A549 (cell line): ENCODE measurements at regions not wholly inside any gene's neighbourhood (a gene's known extent, or its start where the extent isn't known, plus 50 kb on each side); places are given as distances from the start of the nearest gene placed in this dataset.

ENCODE experiments used
- BHLHE40 ChIP-seq: IDR thresholded peaks from 2 replicates; pipeline ENCODE4 v1.6.1; 2012; ENCODE audit warnings: low read depth, low read length, inconsistent platforms
- CEBPB ChIP-seq, 2 experiments: fragments of >200 bp in 1 of 2; sonication (Bioruptor Twin) in 1 of 2; formaldehyde crosslinking in 1 of 2; IDR thresholded peaks; 2 replicates each; pipeline ENCODE4 v1.6.1; 2012 to 2016
- POLR2A ChIP-seq: IDR thresholded peaks from 2 replicates; pipeline ENCODE4 v1.6.1; 2012; ENCODE audit warnings: mild to moderate bottlenecking, low read length
- RFX5 ChIP-seq: fragments of 450-650 bp; IDR thresholded peaks from 2 replicates; pipeline ENCODE4 v1.7.1; 2014; ENCODE audit warnings: antibody characterized with exemption, mild to moderate bottlenecking, moderate library complexity
- USF2 ChIP-seq: fragments of 450-650 bp; IDR thresholded peaks from 2 replicates; pipeline ENCODE4 v1.6.1; 2014; ENCODE audit warnings: antibody characterized with exemption
- TF ChIP-seq, protein P1 (sequence below): fragments of >200 bp; sonication (Bioruptor Twin); formaldehyde crosslinking; IDR thresholded peaks from 3 replicates; pipeline ENCODE4 v1.5.1; 2016

- no peak for TF ChIP-seq USF2
- no peak for TF ChIP-seq RFX5
- TF ChIP-seq BHLHE40 = no peak
- TF ChIP-seq, protein P1, sequence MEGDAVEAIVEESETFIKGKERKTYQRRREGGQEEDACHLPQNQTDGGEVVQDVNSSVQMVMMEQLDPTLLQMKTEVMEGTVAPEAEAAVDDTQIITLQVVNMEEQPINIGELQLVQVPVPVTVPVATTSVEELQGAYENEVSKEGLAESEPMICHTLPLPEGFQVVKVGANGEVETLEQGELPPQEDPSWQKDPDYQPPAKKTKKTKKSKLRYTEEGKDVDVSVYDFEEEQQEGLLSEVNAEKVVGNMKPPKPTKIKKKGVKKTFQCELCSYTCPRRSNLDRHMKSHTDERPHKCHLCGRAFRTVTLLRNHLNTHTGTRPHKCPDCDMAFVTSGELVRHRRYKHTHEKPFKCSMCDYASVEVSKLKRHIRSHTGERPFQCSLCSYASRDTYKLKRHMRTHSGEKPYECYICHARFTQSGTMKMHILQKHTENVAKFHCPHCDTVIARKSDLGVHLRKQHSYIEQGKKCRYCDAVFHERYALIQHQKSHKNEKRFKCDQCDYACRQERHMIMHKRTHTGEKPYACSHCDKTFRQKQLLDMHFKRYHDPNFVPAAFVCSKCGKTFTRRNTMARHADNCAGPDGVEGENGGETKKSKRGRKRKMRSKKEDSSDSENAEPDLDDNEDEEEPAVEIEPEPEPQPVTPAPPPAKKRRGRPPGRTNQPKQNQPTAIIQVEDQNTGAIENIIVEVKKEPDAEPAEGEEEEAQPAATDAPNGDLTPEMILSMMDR = no peak
- TF ChIP-seq POLR2A = no peak
- TF ChIP-seq CEBPB (IDR thresholded peaks at IDR 0.05) = no peak
Observed at GRCh38 chr4:81746773-81747172, 275.1 kb upstream of the RASGEF1B start.
